ENCODE measurements at regions not wholly inside any gene's neighbourhood (a gene's known extent, or its start where the extent isn't known, plus 50 kb on each side); places are given as distances from the start of the nearest gene placed in this dataset.

- DNase-seq: no peak
Measured at GRCh38 chr2:167492486-167492885, 604.2 kb downstream of the XIRP2 start.

- no peak for DNase-seq
Measured at GRCh38 chr2:167491788-167492187, 603.5 kb downstream of the XIRP2 start.

- DNase-seq: no peak
Measured at GRCh38 chr2:167490455-167490854, 602.2 kb downstream of the XIRP2 start.

- no peak for DNase-seq
Measured at GRCh38 chr2:167489325-167489724, 601.0 kb downstream of the XIRP2 start.

DNA sequence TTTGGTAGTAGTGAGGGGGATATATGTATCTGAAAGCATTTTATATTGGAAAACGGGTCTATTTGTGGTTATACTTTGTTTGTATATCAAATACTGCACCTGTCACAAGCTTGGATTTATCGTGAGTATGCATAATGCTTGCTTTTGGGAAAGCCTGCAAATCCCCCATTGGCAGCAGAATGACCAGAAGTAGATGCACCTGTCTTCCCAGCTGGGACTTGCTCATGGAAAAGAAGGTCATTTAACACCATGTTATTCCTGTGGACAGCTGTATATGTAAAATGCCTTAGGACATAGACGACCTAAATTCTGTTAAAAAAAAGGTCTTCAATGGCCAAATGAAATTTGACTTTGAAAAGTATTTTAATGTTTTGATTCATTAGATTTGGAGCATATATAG lies 599.4 kb downstream of the XIRP2 start:
- peak; percentile 55 to 76 for DNase-seq

- DNase-seq: no peak
Measured at GRCh38 chr2:167484875-167485274, 596.6 kb downstream of the XIRP2 start.

- DNase-seq: no peak
Measured at GRCh38 chr2:167480986-167481309, 592.7 kb downstream of the XIRP2 start.

GRCh38 chr2:167480232-167480985 lies 592.1 kb downstream of the XIRP2 start:
- DNase-seq: no peak

DNA sequence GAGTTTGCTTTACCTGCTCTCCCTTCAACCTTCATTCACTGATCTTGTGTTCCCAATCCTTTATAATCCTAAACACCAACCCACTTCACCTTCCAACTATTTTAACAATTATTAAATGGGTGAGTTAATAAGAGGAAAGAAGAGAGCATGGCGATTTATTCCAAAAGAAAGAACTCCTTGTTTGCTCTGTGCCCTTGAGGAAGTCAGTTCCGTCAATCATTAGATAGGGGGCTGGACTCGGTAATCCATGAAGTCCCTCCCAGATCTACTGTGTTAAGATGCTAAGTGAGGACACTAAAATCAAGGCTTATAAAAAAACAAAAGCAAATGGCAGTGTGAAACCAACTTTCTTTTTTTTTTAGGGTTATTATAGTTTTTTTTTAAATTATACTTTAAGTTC lies 589.9 kb downstream of the XIRP2 start:
- DNase-seq: no peak

GRCh38 chr2:167475791-167476190 lies 587.5 kb downstream of the XIRP2 start:
- no peak for DNase-seq

- DNase-seq: no peak
Measured at GRCh38 chr2:167471734-167472133, 583.5 kb downstream of the XIRP2 start.

DNA sequence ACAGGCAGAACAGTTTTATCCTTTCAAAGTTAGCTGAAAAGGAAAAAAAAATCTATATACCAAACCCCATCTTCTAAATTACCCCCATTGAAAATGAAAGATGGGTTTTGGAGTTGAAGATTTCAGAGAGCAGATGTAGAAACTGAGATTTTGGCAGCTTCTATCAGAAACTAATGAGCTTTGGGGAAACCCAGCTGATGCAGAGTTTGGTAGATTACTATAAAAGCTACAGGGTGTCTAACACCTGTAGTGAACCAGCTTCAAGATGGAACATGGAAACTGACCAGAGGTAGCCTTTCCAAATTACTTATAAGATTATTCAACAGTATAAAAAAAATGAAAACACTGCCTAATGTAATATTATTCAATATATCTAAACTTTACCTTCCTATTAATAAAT lies 583.1 kb downstream of the XIRP2 start:
- no peak for DNase-seq

DNA sequence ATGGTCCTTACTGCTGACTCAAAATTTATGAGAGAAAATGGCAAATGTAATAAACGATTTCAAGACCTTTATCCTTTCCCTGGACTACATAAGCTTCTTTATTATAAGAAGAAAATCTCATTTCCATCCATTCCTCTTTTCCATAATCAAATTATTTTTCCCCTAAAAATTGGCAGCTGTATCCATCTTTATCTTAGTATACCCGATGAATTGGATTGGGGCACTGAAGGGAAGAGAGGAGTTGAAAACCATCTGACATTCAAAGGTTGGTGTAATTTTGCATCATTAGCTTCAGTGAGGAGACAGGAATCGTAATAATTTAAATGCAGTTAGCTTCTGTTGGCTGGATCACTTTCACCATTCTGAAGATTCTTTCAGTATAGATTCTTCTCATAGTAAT lies 574.1 kb downstream of the XIRP2 start:
- no peak for DNase-seq

DNA sequence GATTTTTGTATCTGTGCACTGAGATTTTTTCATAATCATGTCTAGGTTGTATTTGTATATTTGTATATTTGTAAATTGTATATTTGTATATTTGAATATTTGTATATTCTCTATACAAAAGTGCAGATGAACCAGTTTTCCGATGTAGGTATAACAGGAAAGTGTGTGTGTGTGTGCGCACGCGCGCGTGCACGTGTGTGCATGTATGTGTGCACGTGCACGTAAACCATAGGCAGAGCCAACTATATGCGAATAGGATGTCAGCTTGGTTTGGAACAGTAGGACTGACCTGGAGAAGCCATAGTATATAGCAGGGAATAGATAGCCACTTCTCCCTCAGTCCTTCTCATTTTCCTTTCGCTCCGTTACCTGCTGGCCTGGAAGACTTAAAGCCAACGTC lies 565.8 kb downstream of the XIRP2 start:
- DNase-seq: no peak

DNA sequence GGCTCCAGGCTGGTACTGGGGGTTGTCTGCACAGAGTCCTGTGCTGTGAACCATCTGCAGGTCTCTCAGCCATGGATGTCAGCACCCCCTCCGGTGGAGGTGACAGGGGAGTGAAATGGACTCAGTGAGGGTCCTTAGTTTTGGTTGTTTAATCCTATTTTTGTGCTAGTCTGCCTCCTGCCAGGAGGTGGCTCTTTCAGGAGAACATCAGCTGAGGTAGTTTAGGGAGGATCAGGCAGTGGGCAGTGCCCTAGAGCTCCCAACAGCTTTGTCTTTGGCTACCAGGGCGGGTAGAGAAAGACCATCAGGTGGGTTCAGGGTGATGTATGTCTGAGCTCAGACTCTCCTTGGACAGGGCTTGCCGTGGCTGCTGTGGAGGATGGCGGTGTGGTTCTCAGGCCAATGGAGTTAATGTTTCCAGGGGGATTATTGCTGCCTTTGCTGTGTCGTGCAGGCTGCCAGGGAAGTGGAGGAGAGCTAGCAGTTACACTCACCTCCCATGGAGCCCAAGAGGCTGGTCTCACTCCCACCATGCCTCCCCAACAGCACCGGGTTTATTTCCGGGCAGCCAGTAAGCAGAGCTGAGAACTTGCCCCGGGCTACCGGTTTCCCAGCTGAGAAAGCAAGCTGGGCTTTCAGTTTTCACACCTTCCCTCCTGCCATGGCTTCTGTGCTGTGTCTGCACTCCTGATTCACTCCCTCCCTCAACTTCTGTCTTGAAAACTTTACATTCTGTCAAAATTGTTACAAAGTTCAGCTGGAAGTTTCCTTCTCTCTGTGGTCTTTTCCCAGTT lies 563.4 kb downstream of the XIRP2 start:
- no peak for DNase-seq

DNA sequence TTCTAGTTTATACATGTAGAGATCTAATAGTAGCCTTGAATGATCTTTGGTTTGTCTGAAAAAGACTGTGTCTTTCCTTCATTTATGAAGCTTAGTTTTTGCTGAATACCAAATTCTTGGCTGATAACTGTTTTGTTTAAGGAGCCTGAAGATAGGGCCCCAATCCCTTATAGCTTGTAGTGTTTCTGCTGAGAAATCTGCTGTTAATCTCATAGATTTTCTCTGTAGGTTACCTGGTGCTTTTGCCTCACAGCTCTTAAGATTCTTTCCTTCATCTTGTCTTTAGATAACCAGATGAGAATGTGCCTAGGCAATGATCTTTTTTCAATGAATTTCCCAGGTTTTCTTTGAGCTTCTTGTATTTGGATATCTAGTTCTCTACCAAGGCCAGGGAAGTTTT lies 562.1 kb downstream of the XIRP2 start:
- no peak for DNase-seq

GRCh38 chr2:167440382-167440781 lies 552.1 kb downstream of the XIRP2 start:
- no peak for DNase-seq

DNA sequence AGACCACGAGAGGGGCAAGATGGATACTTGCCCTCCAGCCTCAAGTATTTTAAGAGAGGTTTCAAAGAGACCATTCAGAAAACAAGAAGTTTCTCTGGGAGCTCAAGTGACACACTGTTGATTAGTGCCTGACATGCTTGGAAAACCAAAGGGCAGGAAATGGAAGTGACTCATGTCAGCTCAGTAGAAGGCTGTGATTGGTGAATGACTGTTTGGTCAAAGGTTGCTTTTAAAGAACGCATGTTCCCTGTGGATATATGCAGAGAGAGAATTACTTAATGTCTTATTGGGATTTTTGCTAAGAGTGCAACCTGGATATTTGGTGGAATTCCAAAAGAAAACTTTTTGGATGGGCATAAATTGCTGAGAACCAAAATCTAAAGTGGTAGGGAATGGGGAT lies 549.9 kb downstream of the XIRP2 start:
- DNase-seq: no peak

DNA sequence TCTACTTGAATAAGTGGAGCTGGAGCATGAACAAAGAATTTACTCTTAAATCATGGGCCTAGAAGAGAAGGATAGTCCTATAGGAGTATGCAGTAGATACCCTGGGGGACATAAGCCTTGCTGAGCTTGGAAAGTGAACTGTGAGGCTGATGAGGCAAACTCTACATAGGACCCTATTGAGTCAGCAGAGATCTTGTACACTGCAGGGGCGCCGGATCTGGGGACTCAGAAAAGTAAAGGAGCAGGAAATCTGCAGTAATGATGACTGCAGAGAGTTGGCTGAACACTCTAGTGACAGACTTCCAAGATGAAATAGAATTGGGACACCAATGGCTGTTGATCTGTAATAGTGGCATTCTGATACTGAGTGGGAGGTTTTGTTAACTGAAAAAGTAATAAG lies 543.7 kb downstream of the XIRP2 start:
- no peak for DNase-seq

DNA sequence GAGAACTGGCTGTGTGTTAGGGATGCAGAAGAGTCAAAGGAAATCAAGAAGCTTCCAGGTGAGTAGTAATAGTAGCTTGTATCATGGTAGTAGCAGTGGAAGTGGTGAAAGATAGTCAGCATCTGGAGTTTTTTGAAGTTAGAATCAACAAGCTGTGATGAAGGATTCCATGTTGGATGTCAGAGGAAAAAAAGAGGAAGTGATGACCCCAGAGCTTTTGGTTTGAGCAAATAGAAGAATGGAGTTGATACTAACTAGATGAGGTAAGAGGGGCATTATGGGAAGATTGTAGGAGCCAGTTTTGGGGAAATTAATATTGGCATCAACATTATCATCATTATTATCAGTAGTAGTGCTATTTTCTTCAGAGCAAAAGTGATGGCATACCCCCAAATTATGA lies 542.2 kb downstream of the XIRP2 start:
- DNase-seq: no peak

GRCh38 chr2:167424803-167425755 lies 536.8 kb downstream of the XIRP2 start:
- no peak for DNase-seq

DNA sequence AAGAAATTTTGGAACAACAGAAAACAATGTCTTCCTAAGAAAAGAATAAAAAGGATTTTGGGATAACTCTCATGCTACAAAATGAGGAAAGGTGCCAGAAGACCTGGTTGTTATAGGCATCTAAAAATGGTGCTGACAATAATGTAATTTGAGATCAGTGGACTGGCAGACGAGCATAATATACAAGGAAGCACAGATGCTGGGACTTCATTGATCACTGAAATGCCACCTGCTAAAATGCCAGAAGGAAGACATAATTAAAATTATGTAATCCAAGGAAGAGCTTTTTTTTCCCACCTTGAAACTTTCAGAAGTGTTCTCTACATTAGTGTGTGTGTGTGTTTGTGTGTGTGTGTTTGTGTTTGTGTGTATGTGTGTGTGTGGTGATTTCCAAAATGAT lies 535.9 kb downstream of the XIRP2 start:
- no peak for DNase-seq

- no peak for DNase-seq
Measured at GRCh38 chr2:167423731-167424130, 535.5 kb downstream of the XIRP2 start.

- no peak for DNase-seq
Measured at GRCh38 chr2:167420211-167420610, 531.9 kb downstream of the XIRP2 start.
